GM18870 (cell line): ENCODE measurements at regions not wholly inside any gene's neighbourhood (a gene's known extent, or its start where the extent isn't known, plus 50 kb on each side); places are given as distances from the start of the nearest gene placed in this dataset.

Experiments used
- ATAC-seq: cut with Tn5 transposase; IDR thresholded peaks from one replicate; pipeline ENCODE4 v1.9.1; 2021; ENCODE audit warnings: moderate library complexity; ENCODE audit not compliant: unreplicated experiment

- ATAC-seq = no peak
Observed at GRCh38 chr3:170784406-170784805, 85.6 kb downstream of the RPL22L1 start.

- ATAC-seq = no peak
Observed at GRCh38 chr3:170780955-170781354, 89.0 kb downstream of the RPL22L1 start.

GRCh38 chr3:170780471-170780870, 89.5 kb downstream of the RPL22L1 start:
- no peak for ATAC-seq

GRCh38 chr3:170778240-170779217, 91.5 kb downstream of the RPL22L1 start:
- ATAC-seq = no peak

GRCh38 chr3:170777564-170777926, 92.5 kb downstream of the RPL22L1 start:
- no peak for ATAC-seq

- ATAC-seq = no peak
Observed at GRCh38 chr3:170776887-170777563, 93.0 kb downstream of the RPL22L1 start.

- ATAC-seq = no peak
Observed at GRCh38 chr3:170773682-170774425, 96.1 kb downstream of the RPL22L1 start.

GRCh38 chr3:170772175-170772574, 97.8 kb downstream of the RPL22L1 start:
- ATAC-seq = no peak

GRCh38 chr3:170768334-170768801, 101.6 kb downstream of the RPL22L1 start:
- no peak for ATAC-seq

GRCh38 chr3:170767576-170767941, 102.4 kb downstream of the RPL22L1 start:
- ATAC-seq = no peak

GRCh38 chr3:170766823-170767575, 103.0 kb downstream of the RPL22L1 start:
- ATAC-seq = no peak

- ATAC-seq = no peak
Observed at GRCh38 chr3:170766253-170766652, 103.7 kb downstream of the RPL22L1 start.

- ATAC-seq = no peak
Observed at GRCh38 chr3:170765419-170766078, 104.4 kb downstream of the RPL22L1 start.

- no peak for ATAC-seq
Observed at GRCh38 chr3:170764017-170764416, 106.0 kb downstream of the RPL22L1 start.

- ATAC-seq = no peak
Observed at GRCh38 chr3:170762064-170762463, 107.9 kb downstream of the RPL22L1 start.

GRCh38 chr3:170761103-170761502, 108.9 kb downstream of the RPL22L1 start:
- ATAC-seq = no peak

- ATAC-seq = no peak
Observed at GRCh38 chr3:170760174-170760526, 109.8 kb downstream of the RPL22L1 start.

- no peak for ATAC-seq
Observed at GRCh38 chr3:170759511-170760173, 110.4 kb downstream of the RPL22L1 start.

GRCh38 chr3:170757038-170757437, 113.0 kb downstream of the RPL22L1 start:
- no peak for ATAC-seq

- no peak for ATAC-seq
Observed at GRCh38 chr3:170754311-170754693, 115.7 kb downstream of the RPL22L1 start.
